ENCODE measurements at regions not wholly inside any gene's neighbourhood (a gene's known extent, or its start where the extent isn't known, plus 50 kb on each side); places are given as distances from the start of the nearest gene placed in this dataset.

- no peaks in the 10 kb centered on the region for H3K27me3 ChIP-seq (ENCODE audit: control insufficient read depth, insufficient read depth, low read length)
- ATAC-seq (no peak), DNase-seq (ENCODE audit: low read depth, low spot score) (no peak)
- POLR2A ChIA-PET, result no interaction called here
- H3K36me3 ChIP-seq (ENCODE audit: control insufficient read depth, insufficient read depth, low read length), result no peaks in the 10 kb centered on the region
- H3K4me3 ChIP-seq (ENCODE audit: low read depth in 2 of 2, low read length in 2 of 2), result no peak overlapping the region
- peak overlapping the region; percentile 2; the same call in 1 of the 2 replicates for H3K27ac ChIP-seq (ENCODE audit: low read length)
- BruUV-seq (replicated peaks), result no TSS peak
- in situ Hi-C loops (cut with HindIII; ENCODE audit: low pct_unique_long_range_greater_than_20kb, low sequenced_read_pairs) (no loop called here), intact Hi-C loops (cut with micrococcal nuclease; ENCODE audit: unreplicated experiment) (no loop called here)
- H3K4me1 ChIP-seq (ENCODE audit: control insufficient read depth, insufficient read depth, low read length), result no peaks in the 10 kb centered on the region
- no peaks in the 10 kb centered on the region for H3K9me3 ChIP-seq (ENCODE audit: control insufficient read depth, insufficient read depth, low read depth, low read length)
- no peak for TF ChIP-seq CTCF (IDR thresholded peaks at IDR 0.05)
- no peak for TF ChIP-seq POLR2AphosphoS5 (IDR thresholded peaks at IDR 0.05; ENCODE audit: low read depth, low read length)
- TF ChIP-seq SIN3A (IDR thresholded peaks at IDR 0.05; ENCODE audit: borderline replicate concordance, insufficient read depth, low read depth, low read length), result no peak
- no peak for TF ChIP-seq REST (IDR thresholded peaks at IDR 0.05; ENCODE audit: insufficient read depth in 1 of 2, low read depth in 2 of 2, low read length in 1 of 2)
- TF ChIP-seq TCF7L2 (IDR thresholded peaks at IDR 0.05; ENCODE audit: low read depth, low read length), result no peak
- CTCF ChIA-PET, result no interaction called here
Measured at GRCh38 chr6:146881228-146882181, 282.7 kb downstream of the ADGB start.

GRCh38 chr6:146883640-146884531 is 285.1 kb downstream of the ADGB start:
- ChIA-PET POLR2A (interaction anchor here (0.6 kb wide), 1 partner anchor 146 kb away, joined by 4 read pairs; no protein-coding TSS in a partner anchor), CTCF (interaction anchor here (0.5 kb wide), 1 partner anchor 990 kb away, joined by 3 read pairs; no protein-coding TSS in a partner anchor)
- Histone ChIP-seq H3K9me3 (ENCODE audit: control insufficient read depth, insufficient read depth, low read depth, low read length) (no peaks in the 10 kb centered on the region), H3K4me1 (ENCODE audit: control insufficient read depth, insufficient read depth, low read length) (no peaks in the 10 kb centered on the region), H3K27me3 (ENCODE audit: control insufficient read depth, insufficient read depth, low read length) (no peaks in the 10 kb centered on the region), H3K36me3 (ENCODE audit: control insufficient read depth, insufficient read depth, low read length) (no peaks in the 10 kb centered on the region), H3K4me3 (ENCODE audit: low read depth in 2 of 2, low read length in 2 of 2) (no peak overlapping the region), H3K27ac (ENCODE audit: low read length) (no peak overlapping the region)
- DNase-seq (ENCODE audit: low read depth, low spot score), result no peak
- in situ Hi-C loops (cut with HindIII; ENCODE audit: low pct_unique_long_range_greater_than_20kb, low sequenced_read_pairs), result no loop called here
- no TSS peak for BruUV-seq (replicated peaks)
- intact Hi-C loops (cut with micrococcal nuclease; ENCODE audit: unreplicated experiment), result no loop called here
- ATAC-seq, result no peak
- TF ChIP-seq CTCF (IDR thresholded peaks at IDR 0.05), result no peak
- no peak for TF ChIP-seq REST (IDR thresholded peaks at IDR 0.05; ENCODE audit: insufficient read depth in 1 of 2, low read depth in 2 of 2, low read length in 1 of 2)
- TF ChIP-seq SIN3A (IDR thresholded peaks at IDR 0.05; ENCODE audit: borderline replicate concordance, insufficient read depth, low read depth, low read length), result no peak
- no peak for TF ChIP-seq POLR2AphosphoS5 (IDR thresholded peaks at IDR 0.05; ENCODE audit: low read depth, low read length)
- TF ChIP-seq TCF7L2 (IDR thresholded peaks at IDR 0.05; ENCODE audit: low read depth, low read length), result no peak
